IMR-90 (cell line): ENCODE measurements at regions not wholly inside any gene's neighbourhood (a gene's known extent, or its start where the extent isn't known, plus 50 kb on each side); places are given as distances from the start of the nearest gene placed in this dataset.

Experiments used
- ATAC-seq: fragments of 200-7000 bp; cut with Tn5 transposase; 2 replicates; pipeline ENCODE4 v1.9.1; 2020; ENCODE audit warnings: low read depth, mild to moderate bottlenecking, moderate library complexity
- BruUV-seq: library from RNA; stranded (reverse); fragments of 400-500 nt; replicated peaks from 2 replicates; lab custom pipeline; 2021; lab: Mats Ljungman, UMichigan
- CTCF ChIA-PET: fragments of 300-600 bp; formaldehyde crosslinking; extraction: SDS; loops from one replicate; lab custom pipeline; 2021; ENCODE audit warnings: antibody characterized with exemption; lab: Yijun Ruan, JAX
- POLR2A ChIA-PET: fragments of 300-600 bp; sonication (Branson Sonifier 250); formaldehyde crosslinking; loops from one replicate; lab custom pipeline; 2022; ENCODE audit warnings: antibody characterized with exemption; ENCODE audit not compliant: unreplicated experiment; lab: Charles Lee
- DNase-seq: peaks from one replicate; pipeline ENCODE4 v3.0.0; 2013
- H2AFZ ChIP-seq: replicated peaks from 2 replicates; pipeline ENCODE3; 2013; ENCODE audit warnings: low read length, mild to moderate bottlenecking; ENCODE audit not compliant: poor library complexity
- H2AK5ac ChIP-seq: 2 replicates; pipeline ENCODE4 v1.6.1; 2013; ENCODE audit warnings: low read depth, low read length, inconsistent platforms
- H2AK9ac ChIP-seq: replicated peaks from 2 replicates; pipeline ENCODE3; 2013; ENCODE audit warnings: mild to moderate bottlenecking, low read depth, low read length, moderate library complexity; ENCODE audit not compliant: poor library complexity
- H2BK120ac ChIP-seq: 2 replicates; pipeline ENCODE4 v1.6.1; 2013; ENCODE audit warnings: low read depth, low read length, inconsistent platforms
- H2BK15ac ChIP-seq: 3 replicates; pipeline ENCODE4 v1.6.1; 2013; ENCODE audit warnings: low read depth, low read length, inconsistent platforms
- H2BK20ac ChIP-seq: 2 replicates; pipeline ENCODE4 v1.6.1; 2013; ENCODE audit warnings: low read depth, mild to moderate bottlenecking, inconsistent platforms, low read length, moderate library complexity
- H2BK5ac ChIP-seq: 2 replicates; pipeline ENCODE4 v1.6.1; 2013; ENCODE audit warnings: mild to moderate bottlenecking, low read depth, low read length, inconsistent platforms; ENCODE audit not compliant: poor library complexity, severe bottlenecking
- H3K14ac ChIP-seq: replicated peaks from 2 replicates; pipeline ENCODE4 v1.6.1; 2013; ENCODE audit warnings: low read depth, low read length, inconsistent platforms
- H3K18ac ChIP-seq: 2 replicates; pipeline ENCODE4 v1.6.1; 2013; ENCODE audit warnings: low read depth, low read length, control low read depth
- H3K23ac ChIP-seq: 2 replicates; pipeline ENCODE4 v1.6.1; 2013; ENCODE audit warnings: low read depth, low read length, inconsistent platforms
- H3K27ac ChIP-seq: 2 replicates; pipeline ENCODE4 v1.5.1; 2013; ENCODE audit warnings: mild to moderate bottlenecking, control low read depth, low read length; ENCODE audit not compliant: insufficient read depth
- H3K27me3 ChIP-seq: 2 replicates; pipeline ENCODE4 v1.6.1; 2013; ENCODE audit warnings: low read length; ENCODE audit not compliant: control insufficient read depth, insufficient read depth
- H3K36me3 ChIP-seq: 2 replicates; pipeline ENCODE4 v1.6.1; 2013; ENCODE audit warnings: low read length, mixed read lengths; ENCODE audit not compliant: control insufficient read depth, insufficient read depth
- H3K4ac ChIP-seq: 2 replicates; pipeline ENCODE4 v1.6.1; 2013; ENCODE audit warnings: low read depth, low read length, inconsistent platforms
- H3K4me1 ChIP-seq: 2 replicates; pipeline ENCODE4 v1.6.1; 2013; ENCODE audit warnings: low read length, mixed read lengths; ENCODE audit not compliant: control insufficient read depth, insufficient read depth
- H3K4me2 ChIP-seq: 2 replicates; pipeline ENCODE4 v1.6.1; 2013; ENCODE audit warnings: low read depth, mild to moderate bottlenecking, control low read depth, low read length, moderate library complexity
- H3K4me3 ChIP-seq: 2 replicates; pipeline ENCODE4 v1.5.1; 2013; ENCODE audit warnings: low read depth, mild to moderate bottlenecking, control low read depth, low read length, moderate library complexity; ENCODE audit not compliant: insufficient read depth
- H3K56ac ChIP-seq: 2 replicates; pipeline ENCODE4 v1.6.1; 2013; ENCODE audit warnings: low read length, inconsistent platforms; ENCODE audit not compliant: insufficient read depth; ENCODE audit errors: extremely low read depth
- H3K79me1 ChIP-seq, 2 experiments: 2 replicates each; pipeline ENCODE4 v1.6.1; 2013; ENCODE audit warnings: low read length in 2 of 2, inconsistent platforms in 1 of 2, low read depth in 1 of 2
- H3K9ac ChIP-seq: 2 replicates; pipeline ENCODE4 v1.6.1; 2013; ENCODE audit warnings: low read depth, low read length, control low read depth
- H3K9me1 ChIP-seq: 2 replicates; pipeline ENCODE4 v1.6.1; 2013; ENCODE audit warnings: low read length, inconsistent platforms; ENCODE audit not compliant: insufficient read depth
- H3K9me3 ChIP-seq: 2 replicates; pipeline ENCODE4 v1.6.1; 2013; ENCODE audit warnings: low read length; ENCODE audit not compliant: control insufficient read depth, insufficient read depth
- H4K20me1 ChIP-seq: 2 replicates; pipeline ENCODE4 v1.6.1; 2013; ENCODE audit warnings: low read length, inconsistent platforms; ENCODE audit not compliant: insufficient read depth
- H4K5ac ChIP-seq: 2 replicates; pipeline ENCODE4 v1.6.1; 2013; ENCODE audit warnings: mild to moderate bottlenecking, low read depth, low read length, control low read depth
- H4K8ac ChIP-seq, 2 experiments: 2 replicates each; pipeline ENCODE4 v1.6.1; 2013; ENCODE audit warnings: low read depth in 2 of 2, low read length in 2 of 2, control low read depth in 1 of 2, inconsistent platforms in 1 of 2
- H4K91ac ChIP-seq: 2 replicates; pipeline ENCODE4 v1.6.1; 2013; ENCODE audit warnings: low read depth, low read length, inconsistent platforms; ENCODE audit not compliant: insufficient read depth
- BHLHE40 ChIP-seq: fragments of 150-350 bp; IDR thresholded peaks from 2 replicates; pipeline ENCODE4 v1.6.1; 2016; ENCODE audit warnings: mild to moderate bottlenecking, low read depth, low read length
- CEBPB ChIP-seq: IDR thresholded peaks from 2 replicates; pipeline ENCODE4 v1.6.1; 2012; ENCODE audit warnings: low read depth, low read length, improper control_type of control experiment
- CHD1 ChIP-seq: IDR thresholded peaks from 2 replicates; pipeline ENCODE4 v1.6.1; 2012; ENCODE audit warnings: low read depth, low read length, improper control_type of control experiment
- FOS ChIP-seq: fragments of 150-350 bp; IDR thresholded peaks from 2 replicates; pipeline ENCODE4 v1.6.1; 2016; ENCODE audit warnings: low read depth, low read length
- MAFK ChIP-seq: IDR thresholded peaks from 2 replicates; pipeline ENCODE4 v1.6.1; 2012; ENCODE audit warnings: low read depth, low read length, improper control_type of control experiment
- MAZ ChIP-seq: IDR thresholded peaks from 2 replicates; pipeline ENCODE4 v1.6.1; 2012; ENCODE audit warnings: low read depth, mild to moderate bottlenecking, low read length, improper control_type of control experiment, moderate library complexity, borderline replicate concordance
- MXI1 ChIP-seq: IDR thresholded peaks from 2 replicates; pipeline ENCODE4 v1.6.1; 2012; ENCODE audit warnings: low read depth, mild to moderate bottlenecking, low read length, moderate library complexity, borderline replicate concordance
- NFE2L2 ChIP-seq: fragments of 150-350 bp; IDR thresholded peaks from 2 replicates; pipeline ENCODE4 v1.6.1; 2016; ENCODE audit warnings: low read depth, mild to moderate bottlenecking, low read length
- POLR2A ChIP-seq: IDR thresholded peaks from 2 replicates; pipeline ENCODE4 v1.6.1; 2012; ENCODE audit warnings: mild to moderate bottlenecking, low read depth, low read length
- RAD21 ChIP-seq: IDR thresholded peaks from 2 replicates; pipeline ENCODE4 v1.6.1; 2012; ENCODE audit warnings: low read length, improper control_type of control experiment
- RCOR1 ChIP-seq: IDR thresholded peaks from 2 replicates; pipeline ENCODE4 v1.6.1; 2012; ENCODE audit warnings: mild to moderate bottlenecking, low read length, improper control_type of control experiment; ENCODE audit not compliant: insufficient replicate concordance
- RFX5 ChIP-seq: IDR thresholded peaks from 2 replicates; pipeline ENCODE4 v1.8.0; 2012; ENCODE audit warnings: low read depth, mild to moderate bottlenecking, low read length, moderate library complexity
- SMC3 ChIP-seq: fragments of 150-350 bp; IDR thresholded peaks from 2 replicates; pipeline ENCODE4 v1.6.1; 2016; ENCODE audit warnings: low read depth, mild to moderate bottlenecking, antibody characterized with exemption, low read length, moderate library complexity
- WGBS, 2 experiments: methylation state at CpG; one replicate each; pipeline versions ENCODE4 v1.1.5 to v1.1.7; 2013; ENCODE audit warnings: missing lambda C conversion rate in 2 of 2; ENCODE audit not compliant: insufficient read length in 1 of 2; ENCODE audit errors: extremely low coverage in 2 of 2; 5-methylcytosine and 5-hydroxymethylcytosine counted together
- dilution Hi-C: fragments of 300-500 bp; cut with HindIII; formaldehyde crosslinking; loops from one replicate; pipeline ENCODE4 v1.14.3; 2018; ENCODE audit warnings: low sequenced_read_pairs; ENCODE audit not compliant: unreplicated experiment
- in situ Hi-C: fragments of 300-500 bp; cut with MboI; formaldehyde crosslinking; loops from 3 replicates; pipeline ENCODE4 v1.14.3; 2019; ENCODE audit warnings: low sequenced_read_pairs, inconsistent platforms, mixed read lengths
- intact Hi-C: fragments of 100-400 bp; cut with micrococcal nuclease; formaldehyde crosslinking; loops from 2 replicates; pipeline ENCODE4 v1.10.0; 2022
- TF ChIP-seq, protein P1 (sequence below): conservative IDR thresholded peaks from 2 replicates; pipeline ENCODE4 v1.5.1; 2012; ENCODE audit warnings: mild to moderate bottlenecking, low read depth, low read length, improper control_type of control experiment
- TF ChIP-seq, protein P2 (sequence below): fragments of 150-350 bp; IDR thresholded peaks from 2 replicates; pipeline ENCODE4 v1.6.1; 2016; ENCODE audit warnings: low read depth, mild to moderate bottlenecking, low read length, moderate library complexity, borderline replicate concordance
- TF ChIP-seq, protein P3 (sequence below): fragments of 150-350 bp; IDR thresholded peaks from 2 replicates; pipeline ENCODE4 v1.6.1; 2017; ENCODE audit warnings: mild to moderate bottlenecking, antibody characterized with exemption, low read length, low read depth

DNA sequence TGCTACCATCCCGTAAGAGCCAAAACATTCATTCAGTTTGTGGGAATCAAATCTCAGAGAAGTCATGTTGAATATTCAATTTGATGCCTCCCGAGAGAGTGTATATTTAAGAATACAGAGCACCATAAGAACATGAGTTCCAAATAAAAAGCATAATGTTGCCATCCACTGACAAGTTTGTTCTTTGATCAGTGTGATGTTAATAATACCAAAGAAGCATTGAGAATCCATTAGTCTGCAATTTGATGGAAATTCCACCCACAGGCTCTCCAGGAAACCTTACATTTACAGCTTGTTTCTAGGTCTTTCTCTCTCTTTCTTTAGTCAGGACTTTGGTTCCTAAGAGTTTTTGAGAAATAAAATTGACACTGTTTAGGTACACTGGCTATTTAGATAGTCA lies 200.6 kb upstream of the SFRP2 start:
- H2BK15ac ChIP-seq: no peak overlapping the region
- no peaks in the 10 kb centered on the region for H3K36me3 ChIP-seq
- no peak overlapping the region for H2AK5ac ChIP-seq
- H3K18ac ChIP-seq: no peak overlapping the region
- H2BK20ac ChIP-seq: no peak overlapping the region
- POLR2A ChIA-PET: no interaction called here
- no peak overlapping the region for H4K5ac ChIP-seq
- no peaks in the 10 kb centered on the region for H3K27me3 ChIP-seq
- dilution Hi-C loops: no loop called here
- no peaks in the 10 kb centered on the region for H3K9me1 ChIP-seq
- H3K4ac ChIP-seq: no peak overlapping the region
- no peak overlapping the region for H3K23ac ChIP-seq
- H3K4me1 ChIP-seq: no peaks in the 10 kb centered on the region
- no peak overlapping the region for H3K56ac ChIP-seq
- no peak for TF ChIP-seq RCOR1
- no peak for TF ChIP-seq MAZ
- TF ChIP-seq NFE2L2: no peak
- TF ChIP-seq, protein P1, sequence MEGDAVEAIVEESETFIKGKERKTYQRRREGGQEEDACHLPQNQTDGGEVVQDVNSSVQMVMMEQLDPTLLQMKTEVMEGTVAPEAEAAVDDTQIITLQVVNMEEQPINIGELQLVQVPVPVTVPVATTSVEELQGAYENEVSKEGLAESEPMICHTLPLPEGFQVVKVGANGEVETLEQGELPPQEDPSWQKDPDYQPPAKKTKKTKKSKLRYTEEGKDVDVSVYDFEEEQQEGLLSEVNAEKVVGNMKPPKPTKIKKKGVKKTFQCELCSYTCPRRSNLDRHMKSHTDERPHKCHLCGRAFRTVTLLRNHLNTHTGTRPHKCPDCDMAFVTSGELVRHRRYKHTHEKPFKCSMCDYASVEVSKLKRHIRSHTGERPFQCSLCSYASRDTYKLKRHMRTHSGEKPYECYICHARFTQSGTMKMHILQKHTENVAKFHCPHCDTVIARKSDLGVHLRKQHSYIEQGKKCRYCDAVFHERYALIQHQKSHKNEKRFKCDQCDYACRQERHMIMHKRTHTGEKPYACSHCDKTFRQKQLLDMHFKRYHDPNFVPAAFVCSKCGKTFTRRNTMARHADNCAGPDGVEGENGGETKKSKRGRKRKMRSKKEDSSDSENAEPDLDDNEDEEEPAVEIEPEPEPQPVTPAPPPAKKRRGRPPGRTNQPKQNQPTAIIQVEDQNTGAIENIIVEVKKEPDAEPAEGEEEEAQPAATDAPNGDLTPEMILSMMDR: no peak
- TF ChIP-seq, protein P2, sequence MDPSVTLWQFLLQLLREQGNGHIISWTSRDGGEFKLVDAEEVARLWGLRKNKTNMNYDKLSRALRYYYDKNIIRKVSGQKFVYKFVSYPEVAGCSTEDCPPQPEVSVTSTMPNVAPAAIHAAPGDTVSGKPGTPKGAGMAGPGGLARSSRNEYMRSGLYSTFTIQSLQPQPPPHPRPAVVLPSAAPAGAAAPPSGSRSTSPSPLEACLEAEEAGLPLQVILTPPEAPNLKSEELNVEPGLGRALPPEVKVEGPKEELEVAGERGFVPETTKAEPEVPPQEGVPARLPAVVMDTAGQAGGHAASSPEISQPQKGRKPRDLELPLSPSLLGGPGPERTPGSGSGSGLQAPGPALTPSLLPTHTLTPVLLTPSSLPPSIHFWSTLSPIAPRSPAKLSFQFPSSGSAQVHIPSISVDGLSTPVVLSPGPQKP: no peak
- no peak for TF ChIP-seq POLR2A
- no peak for TF ChIP-seq FOS
- TF ChIP-seq, protein P3, sequence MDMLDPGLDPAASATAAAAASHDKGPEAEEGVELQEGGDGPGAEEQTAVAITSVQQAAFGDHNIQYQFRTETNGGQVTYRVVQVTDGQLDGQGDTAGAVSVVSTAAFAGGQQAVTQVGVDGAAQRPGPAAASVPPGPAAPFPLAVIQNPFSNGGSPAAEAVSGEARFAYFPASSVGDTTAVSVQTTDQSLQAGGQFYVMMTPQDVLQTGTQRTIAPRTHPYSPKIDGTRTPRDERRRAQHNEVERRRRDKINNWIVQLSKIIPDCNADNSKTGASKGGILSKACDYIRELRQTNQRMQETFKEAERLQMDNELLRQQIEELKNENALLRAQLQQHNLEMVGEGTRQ: no peak
- TF ChIP-seq RAD21: no peak
- TF ChIP-seq MAFK: no peak
- TF ChIP-seq RFX5: no peak
- no peak for TF ChIP-seq MXI1
- no peak for TF ChIP-seq CEBPB
- no peak for TF ChIP-seq CHD1
- TF ChIP-seq SMC3: no peak
- TF ChIP-seq BHLHE40: no peak
- BruUV-seq: no TSS peak
- H3K4me2 ChIP-seq: no peak overlapping the region
- H3K9ac ChIP-seq: no peak overlapping the region
- H2AK9ac ChIP-seq: no peak overlapping the region
- DNase-seq (no peak), ATAC-seq (no peak)
- peaks cover 5% of the 10 kb centered on the region; the same call in 1 of the 2 replicates for H3K9me3 ChIP-seq
- no peaks in the 10 kb centered on the region for H4K20me1 ChIP-seq
- no CpG with 5 or more reads among the region's 2 CpGs for WGBS, 2 experiments
- H4K91ac ChIP-seq: no peak overlapping the region
- intact Hi-C loops: no loop called here
- no peak overlapping the region for H4K8ac ChIP-seq
- H3K4me3 ChIP-seq: no peak overlapping the region
- H2AFZ ChIP-seq: no peak overlapping the region
- no peaks in the 10 kb centered on the region for H3K79me1 ChIP-seq
- in situ Hi-C loops: no loop called here
- CTCF ChIA-PET: no interaction called here
- H3K27ac ChIP-seq: no peak overlapping the region
- no peak overlapping the region for H3K14ac ChIP-seq
- H2BK120ac ChIP-seq: no peak overlapping the region
- H2BK5ac ChIP-seq: no peak overlapping the region
